GM12891 (cell line): ENCODE measurements at regions not wholly inside any gene's neighbourhood (a gene's known extent, or its start where the extent isn't known, plus 50 kb on each side); places are given as distances from the start of the nearest gene placed in this dataset.

Experiments used
- PAX5 ChIP-seq: IDR thresholded peaks from 2 replicates; pipeline ENCODE4 v1.6.1; 2011; ENCODE audit warnings: low read length, moderate library complexity, mild to moderate bottlenecking; ENCODE audit not compliant: insufficient read depth, severe bottlenecking
- POLR2A ChIP-seq: IDR thresholded peaks from 2 replicates; pipeline ENCODE4 v1.6.1; 2011; ENCODE audit warnings: low read depth, low read length, control low read depth
- POLR2AphosphoS5 ChIP-seq: IDR thresholded peaks from 2 replicates; pipeline ENCODE4 v1.6.1; 2011; ENCODE audit warnings: low read depth, low read length, control low read depth
- POU2F2 ChIP-seq: IDR thresholded peaks from 2 replicates; pipeline ENCODE4 v1.6.1; 2011; ENCODE audit warnings: low read depth, mild to moderate bottlenecking, control low read depth, low read length, moderate library complexity
- TAF1 ChIP-seq: IDR thresholded peaks from 2 replicates; pipeline ENCODE4 v1.6.1; 2011; ENCODE audit warnings: low read depth, low read length, control low read depth

DNA sequence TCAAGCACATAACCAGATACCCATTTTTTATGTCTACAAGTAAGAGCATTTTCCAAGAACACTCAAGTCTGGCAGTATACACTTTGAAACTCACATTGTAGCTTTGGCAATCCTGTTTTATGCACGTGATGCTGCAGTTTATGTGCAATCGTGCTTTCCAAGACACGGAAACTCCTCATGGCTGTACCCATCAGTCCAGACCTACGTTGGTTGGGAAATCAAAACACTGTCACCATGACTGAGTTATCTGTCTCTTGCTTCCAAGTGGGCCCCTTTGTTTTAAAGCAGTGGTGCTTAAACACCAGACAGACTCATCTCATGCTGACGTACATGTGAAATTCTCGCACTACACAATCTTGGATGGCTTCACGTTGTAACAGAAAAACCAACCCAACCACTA, 192.8 kb downstream of the LTN1 start:
- TF ChIP-seq POLR2AphosphoS5 (no peak), TAF1 (no peak), POU2F2 (no peak), POLR2A (no peak), PAX5 (no peak)
